ENCODE measurements at regions not wholly inside any gene's neighbourhood (a gene's known extent, or its start where the extent isn't known, plus 50 kb on each side); places are given as distances from the start of the nearest gene placed in this dataset.
"Not testable (repeated sequence)": the region's sequence is repeated elsewhere in the genome, so short reads cannot be mapped to it uniquely, and the experiment has no call there.

GRCh38 chr13:54057416-54057815 lies 1028.8 kb downstream of the OLFM4 start:
- TF ChIP-seq CTCF, POLR2A (IDR thresholded peaks at IDR 0.05): not testable (repeated sequence)

Data from suprapubic skin (tissue), 3 donors.